PC-3 (cell line): ENCODE measurements at regions not wholly inside any gene's neighbourhood (a gene's known extent, or its start where the extent isn't known, plus 50 kb on each side); places are given as distances from the start of the nearest gene placed in this dataset.

Source experiments
- ATAC-seq: fragments of 200-7000 bp; cut with Tn5 transposase; 2 replicates; pipeline ENCODE4 v1.9.1; 2020; ENCODE audit warnings: mild to moderate bottlenecking, moderate library complexity
- BruUV-seq: library from RNA; stranded (reverse); fragments of 400-500 nt; replicated peaks from 2 replicates; lab custom pipeline; 2021; lab: Mats Ljungman, UMichigan
- CTCF ChIA-PET: fragments of 300-600 bp; sonication (Branson Sonifier 250); formaldehyde crosslinking; loops from one replicate; lab custom pipeline; 2022; ENCODE audit warnings: antibody characterized with exemption; lab: Charles Lee
- POLR2A ChIA-PET: fragments of 300-600 bp; sonication (Branson Sonifier 250); formaldehyde crosslinking; loops from one replicate; lab custom pipeline; 2022; ENCODE audit warnings: antibody characterized with exemption; ENCODE audit not compliant: unreplicated experiment; lab: Charles Lee
- DNase-seq: peaks from one replicate; pipeline ENCODE4 v3.0.0-alpha.2; 2015
- H2AFZ ChIP-seq: fragments of 300-600 bp; sonication (generic); 2 replicates; pipeline ENCODE4 v1.6.0; 2016; ENCODE audit warnings: antibody characterized with exemption, low read length
- H3F3A ChIP-seq: fragments of 300-600 bp; sonication (generic); one replicate; pipeline ENCODE4 v1.6.0; 2017; ENCODE audit warnings: antibody characterized with exemption, low read length, control low read depth, mild to moderate bottlenecking; ENCODE audit not compliant: unreplicated experiment
- H3K27ac ChIP-seq: fragments of 300-600 bp; sonication (generic); 2 replicates; pipeline ENCODE4 v1.5.1; 2016; ENCODE audit warnings: mild to moderate bottlenecking, low read length
- H3K27me3 ChIP-seq: fragments of 300-600 bp; sonication (generic); 2 replicates; pipeline ENCODE4 v1.6.1; 2016; ENCODE audit warnings: low read length, mixed read lengths
- H3K36me3 ChIP-seq: fragments of 300-600 bp; sonication (generic); 2 replicates; pipeline ENCODE4 v1.6.1; 2016; ENCODE audit warnings: low read depth, mixed run types, low read length, mixed read lengths
- H3K4me1 ChIP-seq: fragments of 300-600 bp; sonication (generic); 2 replicates; pipeline ENCODE4 v1.5.1; 2016; ENCODE audit warnings: low read length; ENCODE audit not compliant: insufficient read depth
- H3K4me2 ChIP-seq: fragments of 300-600 bp; sonication (generic); 2 replicates; pipeline ENCODE4 v1.6.0; 2016; ENCODE audit warnings: low read length
- H3K4me3 ChIP-seq: fragments of 300-600 bp; sonication (generic); 2 replicates; pipeline ENCODE4 v1.5.1; 2016; ENCODE audit warnings: mild to moderate bottlenecking, low read length, mixed read lengths
- H3K79me2 ChIP-seq: fragments of 300-600 bp; sonication (generic); 2 replicates; pipeline ENCODE4 v1.6.1; 2017; ENCODE audit warnings: low read length, mixed read lengths
- H3K9ac ChIP-seq: fragments of 300-600 bp; sonication (generic); 2 replicates; pipeline ENCODE4 v1.6.0; 2016; ENCODE audit warnings: mild to moderate bottlenecking, low read length
- H3K9me2 ChIP-seq: fragments of 300-600 bp; sonication (generic); replicated peaks from 2 replicates; pipeline ENCODE4 v1.6.1; 2016; ENCODE audit warnings: mixed run types, low read length, mixed read lengths
- H3K9me3 ChIP-seq: fragments of 300-600 bp; sonication (generic); 2 replicates; pipeline ENCODE4 v1.6.1; 2016; ENCODE audit warnings: low read length, mixed read lengths
- H4K20me1 ChIP-seq: fragments of 300-600 bp; sonication (generic); 2 replicates; pipeline ENCODE4 v1.6.1; 2016; ENCODE audit warnings: low read length, mixed read lengths
- CTCF ChIP-seq: fragments of 300-600 bp; sonication (generic); conservative IDR thresholded peaks from 2 replicates; pipeline ENCODE4 v1.5.1; 2017; ENCODE audit warnings: antibody characterized with exemption, low read depth, mild to moderate bottlenecking, low read length
- EZH2 ChIP-seq: fragments of 300-600 bp; sonication (generic); IDR thresholded peaks from one replicate; pipeline ENCODE4 v1.6.1; 2017; ENCODE audit warnings: antibody characterized with exemption, mild to moderate bottlenecking, low read length; ENCODE audit not compliant: unreplicated experiment
- EZH2phosphoT487 ChIP-seq: fragments of 300-600 bp; sonication (generic); IDR thresholded peaks from 2 replicates; pipeline ENCODE4 v1.6.1; 2018; ENCODE audit warnings: mild to moderate bottlenecking, antibody characterized with exemption, low read length, borderline replicate concordance
- intact Hi-C: fragments of 100-400 bp; cut with micrococcal nuclease; formaldehyde crosslinking; loops from 2 replicates; pipeline ENCODE4 v1.9.0; 2023

- no peaks in the 10 kb centered on the region for H3K79me2 ChIP-seq
- H3K9me2 ChIP-seq = no peaks in the 10 kb centered on the region
- BruUV-seq = no TSS peak
- no peaks in the 10 kb centered on the region for H3K4me1 ChIP-seq
- H3K4me3 ChIP-seq = no peak overlapping the region
- no peak overlapping the region for H2AFZ ChIP-seq
- H3K27ac ChIP-seq = no peak overlapping the region
- no peak for ATAC-seq
- H4K20me1 ChIP-seq = no peaks in the 10 kb centered on the region
- ChIA-PET CTCF (no interaction called here), POLR2A (no interaction called here)
- H3F3A ChIP-seq = no peaks in the 10 kb centered on the region
- 0 out of 2 replicates have a peak, but pooled peaks cover 10% of the 10 kb centered on the region for H3K27me3 ChIP-seq
- no peak overlapping the region for H3K4me2 ChIP-seq
- H3K9ac ChIP-seq = no peak overlapping the region
- DNase-seq = no peak
- H3K36me3 ChIP-seq = no peaks in the 10 kb centered on the region
- H3K9me3 ChIP-seq = no peaks in the 10 kb centered on the region
- TF ChIP-seq EZH2phosphoT487 = no peak
- TF ChIP-seq CTCF = no peak
- TF ChIP-seq EZH2 = no peak
- intact Hi-C loops = no loop called here
These were observed 430.6 kb upstream of the RGMA start for GRCh38 chr15:93519599-93519998.

DNA sequence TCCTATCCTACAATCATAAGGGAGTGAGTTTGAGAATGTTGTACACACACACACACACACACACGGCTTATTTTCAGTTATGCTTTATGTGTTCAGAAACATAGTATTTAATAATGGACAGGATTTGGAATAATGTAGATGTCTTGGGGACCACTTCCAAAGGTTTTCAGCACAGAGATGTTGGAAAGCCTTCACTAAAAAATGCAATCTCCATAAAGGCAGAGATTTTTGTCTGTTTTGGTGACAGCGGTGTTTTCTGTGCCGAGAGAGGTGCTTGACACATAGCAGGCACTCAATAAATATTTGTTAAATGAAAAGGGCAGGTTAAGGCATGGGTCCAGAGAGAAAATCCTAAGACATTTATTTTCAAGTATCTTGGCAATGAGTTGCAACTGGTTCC, 428.2 kb upstream of the RGMA start:
- no peak for ATAC-seq
- no peaks in the 10 kb centered on the region for H3K9me2 ChIP-seq
- no peaks in the 10 kb centered on the region for H3F3A ChIP-seq
- no peak for DNase-seq
- ChIA-PET CTCF (no interaction called here), POLR2A (no interaction called here)
- H3K4me1 ChIP-seq = no peaks in the 10 kb centered on the region
- H3K27me3 ChIP-seq = no peaks in the 10 kb centered on the region
- TF ChIP-seq CTCF (no peak), EZH2 (no peak), EZH2phosphoT487 (no peak)
- no peak overlapping the region for H3K9ac ChIP-seq
- H3K79me2 ChIP-seq = no peaks in the 10 kb centered on the region
- no peak overlapping the region for H2AFZ ChIP-seq
- H4K20me1 ChIP-seq = no peaks in the 10 kb centered on the region
- H3K4me3 ChIP-seq = no peak overlapping the region
- no peaks in the 10 kb centered on the region for H3K9me3 ChIP-seq
- intact Hi-C loops = no loop called here
- no peak overlapping the region for H3K27ac ChIP-seq
- no TSS peak for BruUV-seq
- H3K4me2 ChIP-seq = no peak overlapping the region
- no peaks in the 10 kb centered on the region for H3K36me3 ChIP-seq

GRCh38 chr15:93515256-93516051, 426.4 kb upstream of the RGMA start:
- intact Hi-C loops = no loop called here
- POLR2A ChIA-PET = no interaction called here
- CTCF ChIA-PET = no interaction called here
- no peaks in the 10 kb centered on the region for H4K20me1 ChIP-seq
- no peaks in the 10 kb centered on the region for H3K4me1 ChIP-seq
- no peaks in the 10 kb centered on the region for H3F3A ChIP-seq
- no peak overlapping the region for H2AFZ ChIP-seq
- H3K9me3 ChIP-seq = no peaks in the 10 kb centered on the region
- no peak overlapping the region for H3K4me3 ChIP-seq
- no peaks in the 10 kb centered on the region for H3K27me3 ChIP-seq
- ATAC-seq (no peak), DNase-seq (no peak)
- H3K27ac ChIP-seq = no peak overlapping the region
- TF ChIP-seq CTCF (no peak), EZH2 (no peak), EZH2phosphoT487 (no peak)
- no peaks in the 10 kb centered on the region for H3K9me2 ChIP-seq
- no peaks in the 10 kb centered on the region for H3K79me2 ChIP-seq
- no peak overlapping the region for H3K9ac ChIP-seq
- no peaks in the 10 kb centered on the region for H3K36me3 ChIP-seq
- no TSS peak for BruUV-seq
- H3K4me2 ChIP-seq = no peak overlapping the region
